GM18870 (cell line): ENCODE measurements at regions not wholly inside any gene's neighbourhood (a gene's known extent, or its start where the extent isn't known, plus 50 kb on each side); places are given as distances from the start of the nearest gene placed in this dataset.
"Not testable (repeated sequence)": the region's sequence is repeated elsewhere in the genome, so short reads cannot be mapped to it uniquely, and the experiment has no call there.

Experiments used
- ATAC-seq: cut with Tn5 transposase; IDR thresholded peaks from one replicate; pipeline ENCODE4 v1.9.1; 2021; ENCODE audit warnings: moderate library complexity; ENCODE audit not compliant: unreplicated experiment

GRCh38 chr19:27846944-27847343, 1366.0 kb downstream of the UQCRFS1 start:
- ATAC-seq: no peak

- no peak for ATAC-seq
Observed at GRCh38 chr19:27844261-27844660, 1368.7 kb downstream of the UQCRFS1 start.

GRCh38 chr19:27843861-27844260, 1369.1 kb downstream of the UQCRFS1 start:
- ATAC-seq: no peak

- no peak for ATAC-seq
Observed at GRCh38 chr19:27833031-27833430, 1379.9 kb downstream of the UQCRFS1 start.

GRCh38 chr19:27828829-27829228, 1384.1 kb downstream of the UQCRFS1 start:
- ATAC-seq: no peak

- no peak for ATAC-seq
Observed at GRCh38 chr19:27824108-27824507, 1388.8 kb downstream of the UQCRFS1 start.

- ATAC-seq: no peak
Observed at GRCh38 chr19:27822336-27822735, 1390.6 kb downstream of the UQCRFS1 start.

- ATAC-seq: no peak
Observed at GRCh38 chr19:27821418-27822018, 1391.4 kb downstream of the UQCRFS1 start.

- no peak for ATAC-seq
Observed at GRCh38 chr19:27815985-27816384, 1397.0 kb downstream of the UQCRFS1 start.

- ATAC-seq: not testable (repeated sequence)
Observed at GRCh38 chr19:27814834-27815233, 1398.1 kb downstream of the UQCRFS1 start.

GRCh38 chr19:27814274-27814673, 1398.7 kb downstream of the UQCRFS1 start:
- not testable (repeated sequence) for ATAC-seq

GRCh38 chr19:27806471-27807070, 1406.4 kb downstream of the UQCRFS1 start:
- no peak for ATAC-seq

GRCh38 chr19:27805848-27806247, 1407.1 kb downstream of the UQCRFS1 start:
- no peak for ATAC-seq

GRCh38 chr19:27802293-27802692, 1410.7 kb downstream of the UQCRFS1 start:
- ATAC-seq: not testable (repeated sequence)

- no peak for ATAC-seq
Observed at GRCh38 chr19:27796540-27796939, 1416.4 kb downstream of the UQCRFS1 start.

- no peak for ATAC-seq
Observed at GRCh38 chr19:27796073-27796472, 1416.9 kb downstream of the UQCRFS1 start.

- no peak for ATAC-seq
Observed at GRCh38 chr19:27795369-27795768, 1417.6 kb downstream of the UQCRFS1 start.

GRCh38 chr19:27794494-27795042, 1418.4 kb downstream of the UQCRFS1 start:
- no peak for ATAC-seq

GRCh38 chr19:27793644-27794493, 1419.1 kb downstream of the UQCRFS1 start:
- ATAC-seq: peak; percentile 84

- peak; percentile 61 for ATAC-seq
Observed at GRCh38 chr19:27793128-27793643, 1419.8 kb downstream of the UQCRFS1 start.

GRCh38 chr19:27792576-27793127, 1420.3 kb downstream of the UQCRFS1 start:
- ATAC-seq: no peak
